NCI-H524 (cell line): ENCODE measurements at regions not wholly inside any gene's neighbourhood (a gene's known extent, or its start where the extent isn't known, plus 50 kb on each side); places are given as distances from the start of the nearest gene placed in this dataset.
"Not testable (repeated sequence)": the region's sequence is repeated elsewhere in the genome, so short reads cannot be mapped to it uniquely, and the experiment has no call there.

Source experiments
- DNase-seq, 2 experiments: peaks; one replicate each; lab custom pipeline; 2025; lab: John Stamatoyannopoulos, UW

- DNase-seq: no peak
Observed at GRCh38 chr11:134597452-134597851, 185.4 kb upstream of the B3GAT1 start.

GRCh38 chr11:134596404-134596803 lies 184.4 kb upstream of the B3GAT1 start:
- no peak for DNase-seq

- DNase-seq: peak; percentile 49 to 77
Observed at GRCh38 chr11:134592391-134592990, 180.4 kb upstream of the B3GAT1 start.

GRCh38 chr11:134591338-134591737 lies 179.3 kb upstream of the B3GAT1 start:
- DNase-seq: no peak

- DNase-seq: no peak
Observed at GRCh38 chr11:134589129-134589528, 177.1 kb upstream of the B3GAT1 start.

- not testable (repeated sequence) for DNase-seq
Observed at GRCh38 chr11:134588460-134589110, 176.5 kb upstream of the B3GAT1 start.

- DNase-seq: no peak
Observed at GRCh38 chr11:134587345-134587744, 175.3 kb upstream of the B3GAT1 start.

- DNase-seq: no peak
Observed at GRCh38 chr11:134586726-134587125, 174.7 kb upstream of the B3GAT1 start.

GRCh38 chr11:134585666-134586610 lies 173.9 kb upstream of the B3GAT1 start:
- DNase-seq: no peak

- DNase-seq: no peak
Observed at GRCh38 chr11:134584706-134585445, 172.8 kb upstream of the B3GAT1 start.

- DNase-seq: no peak
Observed at GRCh38 chr11:134584001-134584561, 172.0 kb upstream of the B3GAT1 start.

- no peak for DNase-seq
Observed at GRCh38 chr11:134583397-134583990, 171.5 kb upstream of the B3GAT1 start.

- no peak for DNase-seq
Observed at GRCh38 chr11:134582770-134583095, 170.7 kb upstream of the B3GAT1 start.

GRCh38 chr11:134581966-134582769 lies 170.1 kb upstream of the B3GAT1 start:
- DNase-seq: no peak

GRCh38 chr11:134581121-134581626 lies 169.1 kb upstream of the B3GAT1 start:
- DNase-seq: no peak

GRCh38 chr11:134580610-134580975 lies 168.6 kb upstream of the B3GAT1 start:
- no peak for DNase-seq

GRCh38 chr11:134579724-134580609 lies 167.9 kb upstream of the B3GAT1 start:
- DNase-seq: no peak

- peak; percentile 38 to 64 for DNase-seq
Observed at GRCh38 chr11:134578807-134579723, 167.0 kb upstream of the B3GAT1 start.
